ENCODE measurements at regions not wholly inside any gene's neighbourhood (a gene's known extent, or its start where the extent isn't known, plus 50 kb on each side); places are given as distances from the start of the nearest gene placed in this dataset.
A peak's percentile ranks its signal among the peaks of the same experiment; 100 is the strongest.

DNA sequence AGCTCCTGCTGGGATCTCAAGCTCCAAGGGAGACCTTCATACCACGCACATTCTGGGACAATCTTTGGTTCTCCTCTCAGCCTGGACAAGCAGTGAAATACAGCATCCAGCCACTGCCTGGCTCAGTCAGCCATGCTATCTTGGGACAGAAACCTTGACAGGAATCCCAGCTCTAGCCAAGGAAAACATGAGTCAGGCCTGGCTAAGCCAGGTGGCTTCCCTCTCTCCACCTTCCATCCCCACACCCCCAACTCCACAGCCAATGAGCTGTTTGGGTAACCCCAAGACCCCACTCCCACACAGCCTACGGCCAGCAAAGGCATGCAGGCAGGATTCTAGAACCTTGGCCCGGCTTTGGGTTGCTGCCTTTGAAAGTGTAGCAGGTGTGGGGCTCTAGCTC, 64.9 kb downstream of the MCFD2 start:
- DNase-seq (ENCODE audit: low read depth in 2 of 2): no peak

- DNase-seq (ENCODE audit: low read depth in 2 of 2): no peak
Observed at GRCh38 chr2:46849721-46850556, 65.7 kb downstream of the MCFD2 start.

DNA sequence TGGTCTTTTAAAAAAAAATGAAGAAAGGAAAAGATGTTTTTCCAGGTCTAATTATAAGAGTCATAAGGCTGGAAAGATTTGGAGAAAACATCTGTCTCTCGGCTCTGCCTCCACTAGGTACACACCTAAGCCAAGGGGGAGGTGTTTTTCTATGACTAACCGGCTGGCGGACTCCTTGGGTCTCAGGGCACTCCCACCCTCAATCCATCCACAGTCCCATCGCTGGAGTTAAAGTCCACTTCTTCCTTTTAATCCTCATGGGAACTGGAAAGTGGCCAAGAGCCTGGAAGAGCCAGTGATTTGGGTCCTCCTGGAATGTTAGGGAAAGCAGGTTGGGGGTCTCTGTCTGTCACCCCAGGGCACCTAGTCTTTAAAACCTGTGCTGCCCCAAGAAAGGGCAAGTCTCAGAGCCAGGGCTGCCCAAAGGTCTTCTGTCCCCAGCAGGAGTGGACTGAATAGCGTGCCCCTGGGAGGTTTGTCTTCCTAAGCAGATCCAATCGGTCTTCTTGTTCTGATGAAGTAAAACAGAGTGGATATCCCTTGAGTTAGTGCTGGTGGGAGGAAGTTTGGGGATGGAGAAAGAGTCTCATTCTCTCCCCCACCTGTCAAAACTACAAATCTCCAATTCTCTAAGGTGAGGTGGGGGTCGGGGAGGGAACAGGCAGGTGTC, 66.4 kb downstream of the MCFD2 start:
- DNase-seq (ENCODE audit: low read depth in 2 of 2): no peak

GRCh38 chr2:46848447-46848846, 67.2 kb downstream of the MCFD2 start:
- no peak for DNase-seq (ENCODE audit: low read depth in 2 of 2)

- peak in 1 of 2 experiments; percentile 79 for DNase-seq (ENCODE audit: low read depth in 2 of 2)
Observed at GRCh38 chr2:46847726-46848412, 67.7 kb downstream of the MCFD2 start.

DNA sequence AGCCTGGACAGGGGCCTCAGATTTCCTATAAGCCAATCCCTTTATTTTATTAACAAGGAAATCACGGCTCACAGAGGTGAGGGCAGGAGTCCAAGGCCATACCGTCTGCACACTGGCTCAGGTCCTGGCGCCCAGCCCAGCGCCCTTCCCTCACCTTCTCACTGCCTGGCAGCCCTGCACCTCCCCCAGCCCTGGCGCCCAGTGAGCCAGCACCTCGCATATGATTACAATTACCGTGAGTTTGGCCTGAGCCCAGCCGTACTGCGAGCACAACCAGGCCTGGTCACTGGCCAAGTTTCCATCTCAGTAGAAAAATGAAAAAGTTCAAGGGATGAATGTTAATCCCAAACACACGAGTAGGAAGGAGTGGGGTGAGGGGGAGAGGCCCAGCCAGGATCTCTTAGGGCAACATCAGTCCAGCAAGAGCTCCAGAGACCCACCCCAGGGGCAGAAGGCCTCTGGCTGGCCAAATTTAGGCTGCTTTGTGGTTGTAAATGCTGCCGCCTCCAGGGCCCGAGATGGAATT, 68.4 kb downstream of the MCFD2 start:
- peak; percentile 94 to 95 for DNase-seq (ENCODE audit: low read depth in 2 of 2)

GRCh38 chr2:46846536-46846935, 69.1 kb downstream of the MCFD2 start:
- no peak for DNase-seq (ENCODE audit: low read depth in 2 of 2)

DNA sequence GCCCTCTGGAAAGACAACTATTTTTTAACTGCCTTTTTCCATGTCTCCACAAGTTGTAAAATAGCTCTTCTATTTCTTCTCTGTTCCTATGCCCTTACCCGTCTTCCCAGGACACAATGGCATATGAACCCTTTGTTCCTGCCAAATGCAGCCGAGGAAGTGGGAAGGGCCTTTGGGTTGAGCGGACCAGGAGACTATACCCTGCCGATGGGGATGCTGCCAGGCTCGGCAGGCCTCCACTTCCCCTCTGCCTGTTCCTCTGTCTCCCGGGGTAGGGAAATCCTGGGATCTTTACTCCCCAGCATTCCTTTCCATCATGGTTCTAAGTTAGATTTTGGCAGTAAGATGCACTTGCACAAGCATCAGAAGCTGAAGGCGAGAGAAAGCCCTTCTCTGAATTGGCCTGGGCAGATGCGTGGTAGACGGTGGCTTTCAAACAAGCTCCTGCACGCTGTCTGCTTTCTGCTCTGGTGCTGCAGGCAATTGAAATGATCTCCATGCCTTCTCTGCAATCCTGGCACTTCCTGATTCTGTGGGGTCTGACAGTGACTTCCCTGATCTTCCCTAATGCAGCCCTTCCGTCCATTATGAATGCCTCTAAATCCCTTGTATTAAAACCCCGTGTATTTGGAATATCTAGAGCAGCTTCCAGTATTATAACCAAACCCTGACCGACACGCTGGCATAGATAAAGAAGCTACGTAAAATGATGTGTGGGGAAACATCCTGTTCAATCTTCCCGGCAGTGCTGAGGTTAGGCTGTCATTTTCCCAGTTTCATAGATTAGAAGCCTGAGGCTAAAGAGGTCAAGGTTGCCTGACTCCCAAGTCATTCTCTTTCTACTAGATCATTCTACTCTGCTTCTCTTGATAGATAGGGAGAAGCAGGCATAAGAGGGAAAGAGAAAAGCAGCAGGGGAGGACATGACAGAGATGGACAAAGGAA, 69.8 kb downstream of the MCFD2 start:
- no peak for DNase-seq (ENCODE audit: low read depth in 2 of 2)

DNA sequence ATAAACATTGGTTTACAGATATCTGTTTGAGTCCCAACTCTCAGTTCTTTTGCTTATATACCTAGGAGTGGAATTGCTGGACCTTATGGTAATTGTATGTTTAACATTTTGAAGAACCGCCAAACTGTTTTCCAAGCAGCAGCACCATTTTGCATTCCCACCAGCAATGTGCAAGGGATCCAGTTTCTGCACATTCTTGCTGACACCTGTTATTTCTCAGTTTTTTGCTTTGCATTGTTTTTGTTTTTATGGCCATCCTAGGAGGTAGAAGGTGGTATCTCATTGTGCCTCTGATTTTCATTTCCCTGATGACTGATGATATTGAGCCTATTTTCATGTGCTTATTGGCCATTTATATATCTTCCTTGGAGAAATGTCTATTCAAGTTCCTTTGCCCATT, 71.2 kb downstream of the MCFD2 start:
- no peak for DNase-seq (ENCODE audit: low read depth in 2 of 2)

- DNase-seq (ENCODE audit: low read depth in 2 of 2): no peak
Observed at GRCh38 chr2:46844034-46844433, 71.6 kb downstream of the MCFD2 start.

GRCh38 chr2:46843316-46843715, 72.3 kb downstream of the MCFD2 start:
- DNase-seq (ENCODE audit: low read depth in 2 of 2): no peak

DNA sequence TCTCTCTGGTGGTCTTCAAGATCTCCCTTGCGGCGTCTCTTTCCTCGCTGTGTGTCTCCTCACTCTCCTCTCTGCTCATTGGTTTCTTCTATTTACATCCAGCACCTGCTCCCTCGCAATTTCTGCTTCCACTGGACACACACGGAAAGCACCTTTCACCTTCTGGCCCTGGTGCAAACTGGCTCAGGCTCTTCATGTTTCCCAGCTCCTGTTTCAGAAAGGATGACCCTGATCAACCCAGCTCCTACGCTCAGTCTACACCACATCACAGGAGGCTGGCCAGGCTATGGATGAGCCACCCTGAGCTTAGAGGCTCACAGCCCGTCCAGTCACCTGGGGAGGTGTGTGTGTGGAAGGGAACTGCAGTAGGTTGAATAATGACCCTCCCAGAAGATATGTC, 72.7 kb downstream of the MCFD2 start:
- no peak for DNase-seq (ENCODE audit: low read depth in 2 of 2)

DNA sequence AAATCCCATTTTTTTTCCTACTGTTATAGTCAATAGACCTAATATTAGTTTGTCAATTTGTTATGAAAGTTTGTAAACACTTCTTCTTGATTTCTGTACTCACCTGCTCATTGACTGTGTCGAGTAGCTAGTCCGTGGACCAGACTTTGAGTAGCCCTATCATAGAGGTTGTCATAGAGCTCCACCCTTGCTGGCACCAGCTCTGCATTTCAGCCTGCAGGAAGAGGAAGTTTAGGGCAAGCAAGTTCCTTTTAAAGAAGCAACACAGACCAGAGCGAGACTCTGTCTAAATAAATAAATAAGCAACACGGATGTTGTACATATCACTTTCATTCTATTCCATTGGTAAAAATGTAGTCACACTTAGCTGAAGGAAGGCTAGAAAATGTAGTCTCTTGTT, 74.0 kb downstream of the MCFD2 start:
- no peak for DNase-seq (ENCODE audit: low read depth in 2 of 2)

DNA sequence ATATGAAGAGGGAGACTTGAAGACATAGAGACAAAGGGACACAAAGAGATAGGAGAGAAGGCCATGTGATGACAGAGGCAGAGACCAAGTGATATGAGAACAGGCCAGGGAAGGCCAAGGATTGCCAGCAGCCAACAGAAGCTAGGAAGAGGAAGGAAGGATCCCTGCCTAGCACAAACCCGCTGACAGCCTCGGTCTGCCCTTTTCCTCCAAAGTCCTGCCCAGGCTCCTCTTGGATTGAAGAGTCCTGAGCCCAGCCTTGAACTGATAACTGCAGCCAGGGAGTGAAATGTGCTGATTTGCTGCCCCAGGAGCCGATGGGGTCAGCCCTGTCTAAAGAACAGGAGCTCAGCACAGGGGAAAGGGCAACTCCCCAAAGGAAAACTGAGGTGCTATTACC, 76.6 kb downstream of the MCFD2 start:
- no peak for DNase-seq (ENCODE audit: low read depth in 2 of 2)

DNA sequence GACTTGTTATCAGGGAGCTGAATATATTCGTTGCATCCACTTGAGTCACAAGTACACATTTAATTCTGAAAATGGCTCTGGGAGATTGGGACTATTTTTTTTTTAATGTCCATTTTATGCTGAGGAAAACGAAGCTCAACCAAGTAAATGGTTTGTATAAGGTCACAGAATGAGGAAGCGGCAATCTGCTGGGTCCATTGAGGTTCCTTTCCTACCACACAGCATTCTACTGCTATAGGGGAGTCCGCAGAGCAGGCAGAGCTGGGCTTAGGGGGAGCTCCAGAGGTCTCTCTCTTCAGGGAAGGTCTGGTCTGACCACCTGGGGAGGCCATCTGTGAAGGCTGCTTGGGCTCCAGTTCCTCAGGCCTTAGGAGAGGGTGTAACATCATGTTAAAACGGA, 77.9 kb downstream of the MCFD2 start:
- no peak for DNase-seq (ENCODE audit: low read depth in 2 of 2)

DNA sequence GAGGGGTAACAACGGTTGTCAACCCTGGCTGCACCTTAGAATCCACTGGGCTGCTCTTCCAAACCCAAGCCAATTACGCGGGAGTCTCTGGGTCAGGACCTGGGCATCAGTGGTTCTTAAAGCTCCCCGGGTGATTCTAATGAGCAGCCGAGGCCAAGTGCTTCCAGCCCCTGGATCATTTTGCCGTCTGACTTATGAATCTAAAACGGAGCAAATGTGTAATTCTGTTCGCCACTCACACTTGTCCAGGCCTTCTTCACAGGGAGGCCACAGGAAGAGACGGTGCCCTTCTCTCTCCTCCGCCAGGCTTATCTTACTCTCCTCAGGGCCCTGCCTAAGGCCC, 78.5 kb downstream of the MCFD2 start:
- no peak for DNase-seq (ENCODE audit: low read depth in 2 of 2)

- no peak for DNase-seq (ENCODE audit: low read depth in 2 of 2)
Observed at GRCh38 chr2:46836295-46837111, 79.1 kb downstream of the MCFD2 start.

DNA sequence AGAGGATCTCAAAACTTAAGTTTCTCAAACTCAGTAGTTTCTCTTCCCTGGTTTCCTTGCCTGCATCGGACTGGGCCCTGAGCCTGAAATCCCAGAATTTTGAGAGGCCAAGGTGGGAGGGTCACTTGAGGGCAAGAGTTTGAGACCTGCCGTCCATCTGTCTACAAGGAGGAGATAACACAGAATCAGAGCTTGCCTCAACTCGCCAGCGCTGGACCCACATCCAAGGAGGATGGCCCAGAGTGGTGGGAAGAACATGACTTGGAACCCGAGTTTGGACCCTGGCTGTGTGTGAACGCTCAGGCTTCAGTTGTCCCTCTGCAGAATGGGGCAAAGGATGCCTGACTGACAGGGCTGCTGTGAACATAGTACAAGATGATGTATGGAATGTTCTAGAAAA, 80.1 kb downstream of the MCFD2 start:
- no peak for DNase-seq (ENCODE audit: low read depth in 2 of 2)

DNA sequence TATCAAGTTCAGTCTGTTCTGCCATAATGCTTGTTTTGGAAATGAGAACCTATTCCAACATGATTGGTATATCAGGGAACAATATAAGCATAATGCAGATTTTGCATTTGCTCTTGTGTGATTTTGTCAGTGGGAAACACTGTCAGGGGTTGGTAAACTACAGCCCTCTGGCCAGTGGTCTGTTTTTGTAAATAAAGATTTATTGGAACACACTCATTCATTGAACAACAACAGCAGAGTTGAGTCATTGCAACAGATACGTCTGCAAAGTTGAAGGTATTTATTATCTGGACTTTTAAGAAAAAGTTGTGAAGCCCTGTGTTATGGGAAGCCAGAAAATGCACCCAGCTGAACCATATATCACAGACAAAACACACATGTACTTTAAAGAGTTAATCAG, 83.1 kb downstream of the MCFD2 start:
- DNase-seq (ENCODE audit: low read depth in 2 of 2): no peak

GRCh38 chr2:46831869-46832265, 83.7 kb downstream of the MCFD2 start:
- no peak for DNase-seq (ENCODE audit: low read depth in 2 of 2)
